HG03520 (cell line): ENCODE measurements at regions not wholly inside any gene's neighbourhood (a gene's known extent, or its start where the extent isn't known, plus 50 kb on each side); places are given as distances from the start of the nearest gene placed in this dataset.
"Not testable (repeated sequence)": the region's sequence is repeated elsewhere in the genome, so short reads cannot be mapped to it uniquely, and the experiment has no call there.

ENCODE experiments used
- ATAC-seq: cut with Tn5 transposase; IDR thresholded peaks from one replicate; pipeline ENCODE4 v1.9.1; 2021; ENCODE audit warnings: mild to moderate bottlenecking, moderate library complexity; ENCODE audit not compliant: unreplicated experiment

DNA sequence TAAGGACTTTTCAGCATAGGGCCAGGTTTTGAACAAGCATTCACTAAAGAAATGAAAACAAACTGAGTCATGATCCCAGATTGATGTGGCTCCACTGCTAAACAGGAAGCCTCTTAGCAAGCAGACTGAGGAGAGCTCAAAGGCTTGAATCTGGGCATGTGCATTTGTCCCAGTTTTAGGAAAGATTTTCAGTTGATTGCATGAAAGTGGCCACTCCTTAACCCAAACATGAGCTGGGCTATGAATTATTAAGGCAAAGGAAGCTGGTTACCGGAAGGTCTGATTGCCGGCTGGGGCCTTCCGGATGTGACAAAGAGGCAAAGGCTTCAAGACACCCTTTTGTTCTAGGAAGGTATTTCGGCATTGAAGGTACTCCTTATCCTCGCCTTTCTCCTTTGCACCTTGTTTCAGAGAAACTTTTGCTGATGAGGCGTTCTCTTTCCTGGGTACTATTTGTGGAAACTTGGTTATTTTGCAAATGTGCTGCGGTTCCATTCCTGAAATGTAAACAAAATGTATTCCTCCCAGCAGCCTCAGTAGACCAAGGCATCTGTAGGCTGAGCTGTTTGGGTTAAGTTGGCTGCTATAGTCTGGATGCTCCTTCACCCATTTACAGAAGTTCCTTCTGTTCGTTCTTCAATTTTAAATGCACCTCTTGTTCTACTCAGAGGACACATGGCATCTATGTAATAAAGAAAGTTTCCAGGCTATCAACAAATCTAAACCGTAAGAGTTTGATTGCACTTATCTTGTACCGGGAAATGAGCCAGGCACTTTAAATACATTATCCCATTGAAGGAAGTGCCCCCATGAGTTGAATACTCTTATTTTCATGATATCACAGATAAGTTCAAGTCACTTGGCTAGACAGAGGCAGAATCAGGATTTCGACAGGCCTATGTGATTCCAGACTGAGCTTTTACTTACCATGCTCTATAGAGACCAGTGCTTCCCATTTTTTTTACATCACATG lies 115.6 kb upstream of the METAP2 start:
- ATAC-seq, result no peak

DNA sequence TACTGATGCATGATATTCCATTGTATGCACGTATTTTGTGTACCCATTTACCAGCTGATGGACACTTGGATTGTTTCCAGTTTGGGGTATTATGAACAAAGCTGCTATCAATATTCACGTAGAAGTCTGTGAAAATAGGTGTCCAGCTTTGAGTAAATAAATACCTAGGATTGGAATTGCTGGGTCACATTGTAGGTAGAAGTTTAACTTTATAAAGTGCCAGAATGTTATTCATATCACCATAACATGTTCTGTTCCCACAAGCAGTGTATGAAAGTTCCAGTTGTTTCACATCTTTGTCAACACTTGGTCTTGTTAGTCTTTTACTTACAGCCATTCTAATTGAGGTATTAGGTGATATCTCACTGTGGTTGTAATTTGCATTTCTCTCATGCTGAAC lies 108.0 kb upstream of the METAP2 start:
- ATAC-seq, result no peak

DNA sequence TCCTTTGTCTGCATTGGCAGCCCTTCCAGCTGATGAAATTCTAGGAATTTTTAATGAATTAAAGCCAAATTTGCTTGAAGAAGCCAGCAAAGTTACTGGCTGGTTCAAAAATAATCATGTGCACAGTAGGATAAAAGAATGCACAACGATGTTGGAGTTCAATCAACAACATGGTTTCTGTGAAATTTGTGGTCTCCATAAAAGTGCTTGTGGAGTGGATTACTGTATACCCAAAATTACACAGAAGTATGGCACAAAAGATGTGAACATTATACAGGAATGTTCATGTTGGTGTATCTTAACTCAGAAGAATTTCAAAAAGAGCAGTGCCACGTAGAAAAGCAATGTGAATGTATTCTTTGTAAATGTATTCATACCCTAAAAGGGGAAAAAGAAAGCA lies 105.0 kb upstream of the METAP2 start:
- ATAC-seq, result no peak

DNA sequence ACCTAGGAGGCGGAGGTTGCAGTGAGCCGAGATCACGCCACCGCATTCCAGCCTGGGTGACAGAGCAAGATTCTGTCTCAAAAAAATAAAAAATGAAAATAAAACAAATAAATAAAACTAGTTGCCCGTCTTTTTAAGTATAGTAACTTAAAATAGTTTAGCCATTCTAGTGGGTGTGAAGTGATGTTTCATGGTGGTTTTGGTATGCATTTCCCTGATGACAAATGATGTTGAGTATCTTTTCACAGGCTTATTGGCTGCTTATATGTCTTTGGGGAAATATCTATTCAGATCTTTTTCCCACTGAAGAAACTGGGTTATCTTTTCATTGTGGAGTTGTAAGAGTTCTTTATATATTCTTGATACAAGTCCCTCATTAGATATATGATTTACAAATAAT lies 102.4 kb upstream of the METAP2 start:
- ATAC-seq, result no peak

DNA sequence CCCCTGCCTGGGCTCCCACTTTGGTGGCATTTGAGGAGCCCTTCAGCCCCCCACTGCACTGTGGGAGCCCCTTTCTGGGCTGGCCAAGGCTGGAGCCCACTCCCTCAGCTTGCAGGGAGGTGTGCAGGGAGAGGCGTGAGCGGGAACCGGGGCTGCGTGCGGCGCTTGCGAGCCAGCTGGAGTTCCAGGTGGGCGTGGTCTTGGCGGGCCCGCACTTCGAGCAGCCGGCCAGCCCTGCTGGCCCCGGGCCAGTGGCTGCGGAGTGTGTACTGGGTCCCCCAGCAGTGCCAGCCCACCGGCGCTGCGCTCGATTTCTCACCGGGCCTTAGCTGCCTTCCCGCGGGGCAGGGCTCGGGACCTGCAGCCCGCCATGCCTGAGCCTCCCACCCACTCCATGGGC lies 94.5 kb upstream of the METAP2 start:
- ATAC-seq, result not testable (repeated sequence)

DNA sequence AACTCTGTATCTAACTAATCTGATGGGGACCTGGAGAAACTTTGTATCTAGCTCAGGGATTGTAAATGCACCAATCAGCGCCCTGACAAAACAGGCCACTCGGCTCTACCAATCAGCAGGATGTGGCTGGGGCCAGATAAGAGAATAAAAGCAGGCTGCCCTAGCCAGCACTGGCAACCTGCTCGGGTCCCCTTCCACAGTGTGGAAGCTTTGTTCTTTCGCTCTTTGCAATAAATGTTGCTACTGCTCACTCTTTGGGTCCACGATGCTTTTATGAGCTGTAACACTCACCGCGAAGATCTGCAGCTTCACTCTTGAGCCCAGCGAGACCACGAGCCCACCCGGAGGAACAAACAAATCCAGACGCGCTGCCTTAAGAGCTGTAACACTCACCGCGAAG lies 93.6 kb upstream of the METAP2 start:
- not testable (repeated sequence) for ATAC-seq

DNA sequence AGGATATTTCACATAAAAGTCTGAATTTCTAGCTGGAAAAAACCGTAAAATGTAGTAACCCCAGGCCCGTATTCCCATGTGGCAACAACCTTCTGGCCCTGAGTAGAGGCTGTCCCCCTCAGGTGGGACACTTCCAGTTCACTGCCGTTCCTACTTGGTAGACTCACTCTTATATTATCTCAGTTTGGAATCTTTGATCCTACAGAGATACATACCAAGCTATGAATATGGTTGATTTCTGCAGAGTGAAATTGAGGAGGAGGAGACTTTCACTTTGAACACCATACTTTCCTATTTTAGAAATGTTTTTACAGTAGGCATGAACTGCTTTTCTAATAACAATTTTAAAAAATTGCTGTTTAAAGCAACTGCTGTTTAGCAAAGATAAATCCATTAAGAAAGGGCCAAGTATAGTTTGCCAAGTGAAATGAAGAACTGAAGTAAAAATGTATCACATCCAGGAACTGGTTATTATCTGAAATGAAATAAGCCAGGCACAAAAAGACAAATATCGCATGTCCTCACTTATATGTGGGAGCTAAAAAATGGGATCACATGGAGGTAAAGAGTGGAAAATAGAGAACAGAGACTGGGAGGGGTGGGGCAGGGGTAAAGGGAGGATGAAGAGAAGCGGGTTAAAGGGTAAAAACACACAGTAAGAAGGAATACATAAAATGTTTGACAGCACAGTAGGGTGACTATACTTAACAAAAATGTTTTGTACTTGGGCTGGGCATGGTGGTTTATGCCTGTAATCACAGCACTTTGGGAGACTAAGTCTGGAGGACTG lies 92.8 kb upstream of the METAP2 start:
- no peak for ATAC-seq

DNA sequence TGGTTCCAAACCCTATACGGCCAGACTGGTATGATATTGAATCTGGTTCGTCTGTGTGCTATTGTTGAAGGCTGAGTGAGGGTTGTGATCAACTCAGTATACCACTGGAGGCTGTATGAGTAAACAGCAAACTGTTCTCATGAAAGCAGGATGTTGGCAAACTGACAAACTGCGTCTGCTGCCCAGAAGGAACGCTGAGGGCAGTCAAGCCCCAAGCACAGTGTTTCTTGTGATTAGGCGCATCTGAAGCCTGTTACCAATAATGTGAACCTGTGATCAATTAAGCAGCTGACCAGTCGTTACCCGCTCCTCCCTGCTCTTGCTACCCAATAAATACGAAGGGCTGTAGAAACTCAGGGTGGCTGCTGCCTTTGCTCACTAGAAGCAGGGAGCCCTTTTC lies 90.0 kb upstream of the METAP2 start:
- ATAC-seq, result not testable (repeated sequence)

DNA sequence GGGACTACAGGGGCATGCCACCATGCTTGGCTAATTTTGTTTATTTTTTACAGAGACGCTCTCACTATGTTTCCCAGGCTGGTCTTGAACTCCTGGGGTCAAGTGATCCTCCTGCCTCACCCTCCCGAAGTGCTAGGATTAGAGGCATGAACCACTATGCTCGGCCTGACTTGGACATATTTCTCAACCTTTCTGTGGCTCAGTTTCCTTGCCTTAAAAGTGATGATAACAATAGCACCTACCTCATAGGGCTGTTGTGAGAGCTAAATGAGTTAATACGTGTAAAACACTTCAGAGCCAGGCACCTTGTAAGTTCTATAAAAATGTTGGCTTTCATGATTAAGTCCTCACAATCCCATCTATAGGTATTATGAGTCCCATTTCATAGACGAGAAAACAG lies 89.2 kb upstream of the METAP2 start:
- ATAC-seq, result no peak

DNA sequence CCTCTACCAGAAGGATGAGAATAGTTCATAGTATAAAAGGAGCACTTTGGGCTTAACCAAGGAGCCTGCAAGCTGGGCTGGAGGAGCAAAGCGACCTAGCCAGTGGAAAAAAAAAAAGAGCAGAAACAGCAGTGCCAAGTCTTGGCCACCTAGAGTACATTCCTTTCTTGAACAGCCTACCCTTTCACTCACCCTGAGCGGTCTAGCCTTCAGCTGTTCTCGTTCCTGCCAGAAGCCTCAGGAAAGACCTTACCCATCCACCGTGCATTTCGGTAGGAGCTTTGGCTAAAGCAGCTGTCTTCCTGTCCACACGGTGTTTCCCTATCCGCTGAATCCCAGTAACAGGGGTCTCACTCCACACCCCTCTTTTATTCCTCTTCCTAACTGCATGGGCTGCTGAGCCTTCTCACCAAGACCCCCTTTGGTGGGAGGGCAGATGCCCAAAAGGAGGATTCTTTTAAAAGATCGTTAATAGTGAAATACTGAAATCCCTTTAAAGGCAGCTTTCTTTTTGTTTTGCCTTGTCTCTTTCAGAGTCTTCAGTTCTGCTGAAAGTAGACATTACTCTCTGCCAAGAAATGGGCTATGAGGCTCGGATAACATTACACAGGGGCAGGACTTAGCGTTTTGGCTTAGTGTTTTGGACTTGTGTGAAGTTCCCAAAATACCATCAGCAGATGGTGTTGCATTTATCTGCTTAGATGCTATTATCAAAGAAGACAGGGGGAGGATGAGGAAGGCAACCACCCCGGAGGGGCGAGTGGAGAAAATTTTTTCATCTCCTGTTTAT lies 88.5 kb upstream of the METAP2 start:
- no peak for ATAC-seq

DNA sequence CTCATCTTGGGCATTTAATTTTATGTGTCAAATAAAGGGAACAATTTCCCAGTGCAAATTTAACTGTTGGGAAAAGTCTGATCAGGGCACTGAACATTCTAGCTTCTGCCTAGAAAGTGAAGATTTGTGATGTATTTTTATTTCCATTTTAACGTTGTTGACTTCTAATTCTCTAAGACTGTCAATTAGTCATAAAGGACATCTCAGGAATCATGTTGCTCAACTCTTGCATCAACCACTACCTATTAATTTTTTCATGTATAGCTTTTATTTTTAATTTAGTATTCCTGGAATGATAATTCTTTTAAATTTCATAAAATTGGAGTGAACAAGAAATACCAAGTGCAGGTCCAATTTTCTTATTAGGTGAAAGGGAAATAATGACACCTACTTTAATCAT lies 87.9 kb upstream of the METAP2 start:
- ATAC-seq, result no peak

DNA sequence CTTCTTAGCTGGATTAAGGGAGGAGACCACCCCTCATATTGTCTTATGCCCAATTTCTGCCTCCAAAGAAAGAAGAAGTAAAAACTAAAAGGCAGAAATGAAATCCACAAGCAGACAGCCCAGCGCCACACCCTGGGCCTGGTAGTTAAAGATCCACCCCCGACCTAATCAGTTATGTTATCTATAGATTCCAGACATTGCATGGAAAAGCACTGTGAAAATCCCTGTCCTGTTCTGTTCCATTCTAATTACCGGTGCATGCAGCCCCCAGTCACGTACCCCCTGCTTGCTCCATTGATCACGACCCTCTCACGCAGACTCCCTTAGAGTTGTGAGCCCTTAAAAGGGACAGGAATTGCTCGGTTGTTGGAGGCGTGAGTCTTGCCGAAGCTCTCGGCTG lies 85.7 kb upstream of the METAP2 start:
- not testable (repeated sequence) for ATAC-seq

DNA sequence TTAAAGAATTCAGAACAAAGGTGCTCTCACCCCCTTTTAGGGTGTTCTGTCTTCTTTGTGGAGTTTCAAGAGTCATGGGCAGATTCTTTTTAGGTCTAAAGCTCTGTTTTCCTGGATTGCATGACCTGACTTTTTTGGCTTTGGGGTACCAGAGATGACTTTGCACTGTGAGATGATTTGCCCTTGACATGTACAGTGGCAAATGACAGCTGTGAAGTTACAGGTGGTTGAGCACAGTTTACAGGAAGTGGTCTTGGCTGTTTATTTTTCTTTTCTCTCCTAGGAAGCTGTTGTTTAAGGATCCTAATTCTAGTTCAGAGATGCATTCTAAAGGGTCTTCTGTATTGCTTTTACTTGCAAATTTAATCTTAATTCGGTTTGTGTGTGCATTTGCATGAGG lies 83.8 kb upstream of the METAP2 start:
- peak; percentile 55 for ATAC-seq

DNA sequence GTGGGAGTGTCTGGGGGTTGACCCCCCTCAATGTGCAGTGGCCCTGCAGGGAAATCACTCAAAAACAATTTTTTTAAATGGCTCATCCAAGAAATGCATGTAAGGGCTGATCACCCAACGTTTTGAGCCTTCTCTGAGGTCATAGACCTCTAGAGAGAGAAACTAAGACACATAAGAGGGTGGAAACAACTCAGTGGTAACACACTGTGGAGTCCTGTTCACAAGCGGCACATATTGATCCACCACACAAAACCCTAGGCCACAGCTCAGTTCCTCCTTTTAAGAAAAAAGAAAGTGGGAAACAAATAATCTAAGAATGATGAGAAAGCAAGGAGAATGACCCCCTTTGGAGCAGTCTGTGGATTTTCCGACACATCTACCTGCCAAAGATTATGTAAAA lies 83.0 kb upstream of the METAP2 start:
- peak; percentile 68 for ATAC-seq

DNA sequence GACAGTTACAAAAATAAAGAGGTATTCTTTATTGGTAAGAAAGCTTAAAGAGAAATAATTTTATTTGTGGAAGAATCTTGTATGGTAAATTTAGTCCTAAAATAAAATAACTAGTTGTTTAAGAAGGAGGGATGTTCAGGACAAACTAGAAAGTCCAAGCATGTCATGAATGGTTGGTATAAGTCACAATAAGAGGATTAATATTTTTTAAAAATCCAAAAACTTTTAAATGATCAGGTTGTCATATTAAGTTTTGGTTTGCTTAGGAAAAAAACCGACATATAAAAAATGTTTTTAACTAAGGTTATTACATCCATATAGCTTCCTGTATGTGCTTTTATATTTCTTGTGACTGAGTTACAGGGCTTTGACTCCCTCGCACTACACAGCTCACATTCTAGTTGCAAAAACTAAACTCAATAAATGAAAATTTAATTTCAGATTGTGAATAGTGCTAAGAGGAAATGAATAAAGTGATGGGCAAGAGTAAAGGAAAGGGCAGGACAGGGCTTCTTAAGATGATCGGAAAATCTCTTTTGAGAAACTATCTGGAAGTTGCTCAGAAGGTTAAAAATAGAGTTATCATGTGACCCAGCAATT lies 80.7 kb upstream of the METAP2 start:
- no peak for ATAC-seq

DNA sequence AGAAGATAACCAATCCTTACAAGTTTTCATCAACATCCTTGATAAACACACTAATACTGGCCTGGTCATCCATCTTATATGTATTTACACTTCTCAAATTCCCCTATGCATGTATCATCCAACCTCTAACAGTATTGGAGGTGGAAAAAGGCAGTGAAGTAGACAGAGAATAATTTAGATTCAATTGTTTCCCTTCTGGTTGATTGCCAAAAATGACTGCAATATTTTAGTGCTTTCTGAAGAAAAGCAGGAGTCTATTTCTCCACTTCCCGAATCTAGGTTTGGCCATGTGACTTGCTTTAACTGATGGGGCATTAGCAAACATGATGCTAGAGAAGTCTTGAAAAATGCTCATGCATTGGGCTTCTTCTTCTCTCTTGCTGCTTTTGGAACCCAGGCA lies 78.3 kb upstream of the METAP2 start:
- no peak for ATAC-seq

DNA sequence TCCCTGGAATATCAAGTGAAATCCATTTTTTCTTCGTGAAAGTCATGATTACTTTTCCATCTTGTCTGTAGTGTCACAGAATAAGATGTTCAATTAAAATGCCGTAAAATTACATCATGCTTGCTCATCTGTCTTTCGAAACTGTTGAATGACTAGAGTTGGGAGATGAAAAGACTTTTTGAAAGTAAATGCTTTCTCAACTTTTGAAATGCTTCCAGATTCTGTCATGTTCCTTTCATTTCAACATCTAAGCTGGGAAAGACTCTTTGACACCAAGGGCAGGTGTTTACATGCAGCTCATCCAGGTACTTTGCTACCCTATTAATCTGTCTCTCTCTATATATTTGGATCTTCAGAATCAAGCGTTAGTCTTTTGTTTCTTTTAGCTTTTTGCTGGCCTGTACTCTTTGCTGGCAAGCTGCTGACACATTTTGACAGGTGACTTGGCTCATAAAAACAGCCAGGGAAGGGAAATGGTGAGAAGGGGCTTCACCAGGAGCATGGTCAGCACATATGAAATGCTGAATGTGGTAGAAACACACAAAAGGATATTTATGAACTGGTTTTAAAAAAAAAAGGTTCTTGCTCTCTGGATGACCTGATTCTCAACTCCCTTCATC lies 77.0 kb upstream of the METAP2 start:
- ATAC-seq, result no peak

DNA sequence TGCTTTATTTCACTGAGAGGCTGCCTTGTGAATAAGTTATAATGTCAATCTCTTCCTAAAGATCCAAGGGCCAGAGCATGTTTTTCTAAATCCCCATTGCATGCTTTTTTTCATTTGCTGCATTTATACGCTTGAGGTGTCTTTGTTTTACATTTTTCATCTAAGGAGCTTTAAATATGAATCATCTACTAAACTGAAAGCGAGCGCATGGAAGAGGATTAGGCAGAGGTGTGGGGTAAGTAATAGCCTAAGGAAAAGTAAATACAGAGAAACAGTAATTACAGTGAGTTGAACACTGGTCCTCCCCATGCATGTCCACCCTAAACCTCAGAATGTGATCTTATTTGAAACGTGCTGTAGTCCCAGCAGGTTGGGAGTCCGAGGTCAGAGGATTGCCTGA lies 76.4 kb upstream of the METAP2 start:
- no peak for ATAC-seq

DNA sequence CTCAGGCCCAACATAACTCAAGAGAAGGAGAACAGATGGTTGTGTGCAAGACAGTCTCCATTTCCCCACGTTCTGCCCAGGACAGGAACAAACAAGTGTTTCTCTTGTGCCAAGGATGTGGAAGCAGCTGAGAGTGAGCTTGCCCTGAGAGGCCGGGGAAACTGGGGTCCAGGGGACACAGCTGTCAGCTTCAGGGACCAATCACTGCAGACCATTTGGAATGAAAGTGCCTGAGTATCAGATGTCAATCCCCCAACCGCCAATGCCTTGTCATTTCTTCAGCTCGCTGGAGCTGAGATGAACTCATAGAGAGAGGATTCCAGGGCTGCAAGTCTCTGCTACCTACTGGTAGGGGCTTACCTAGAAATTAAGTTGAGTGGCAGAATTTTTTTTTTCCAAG lies 71.9 kb upstream of the METAP2 start:
- no peak for ATAC-seq

DNA sequence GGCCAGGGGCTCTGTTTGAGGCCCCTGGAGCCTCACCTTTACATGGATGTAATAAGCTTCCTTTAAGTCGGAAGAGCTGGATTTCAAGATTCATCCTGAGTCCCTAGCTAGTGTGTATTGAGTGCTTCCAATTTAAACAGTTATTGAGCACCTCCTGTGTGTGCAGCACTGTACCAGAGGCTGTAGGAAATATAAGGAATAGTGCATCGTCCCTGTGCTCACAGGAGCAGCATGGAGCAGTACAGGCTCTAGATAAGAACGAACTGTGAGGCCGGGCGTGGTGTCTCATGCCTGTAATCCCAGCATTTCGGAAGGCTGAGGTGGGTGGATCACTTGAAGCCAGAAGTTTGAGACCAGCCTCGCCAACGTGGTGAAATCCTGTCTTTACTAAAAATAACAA lies 65.8 kb upstream of the METAP2 start:
- no peak for ATAC-seq
